GM19463 (cell line): ENCODE measurements at regions not wholly inside any gene's neighbourhood (a gene's known extent, or its start where the extent isn't known, plus 50 kb on each side); places are given as distances from the start of the nearest gene placed in this dataset.

Experiments
- ATAC-seq: cut with Tn5 transposase; IDR thresholded peaks from one replicate; pipeline ENCODE4 v1.9.1; 2021; ENCODE audit warnings: mild to moderate bottlenecking, moderate library complexity; ENCODE audit not compliant: unreplicated experiment

DNA sequence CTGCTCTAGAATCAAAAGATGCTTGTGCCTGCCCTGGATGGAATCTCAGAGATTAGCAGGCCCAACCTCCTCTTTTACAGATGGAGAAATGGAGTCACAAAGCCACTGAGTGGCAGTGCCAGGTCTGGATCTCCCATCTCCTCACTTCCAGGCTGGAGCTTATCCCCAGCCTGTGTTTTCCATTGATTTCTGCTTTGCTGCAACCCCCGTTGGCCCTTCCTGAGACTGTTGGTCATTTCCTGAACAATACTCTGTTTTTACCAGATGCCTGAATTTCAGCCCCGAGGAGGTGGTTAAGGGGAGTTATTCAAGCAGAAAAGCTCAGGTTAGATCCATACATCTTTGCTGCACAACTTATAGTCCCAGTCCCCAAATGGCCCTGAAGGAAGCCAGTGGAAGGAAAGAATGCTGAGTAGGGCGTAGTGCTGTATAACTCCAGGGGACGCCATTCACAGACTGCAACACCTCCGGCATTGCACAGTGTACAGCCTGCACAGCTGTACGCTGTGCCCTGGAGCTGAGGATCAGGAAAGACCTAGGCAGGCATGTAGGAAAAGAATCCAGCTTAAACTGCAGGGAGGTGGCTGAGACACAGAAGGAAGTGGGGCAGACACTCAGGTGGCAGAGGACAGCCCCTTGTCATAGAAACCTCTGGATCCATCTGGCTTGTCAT, 77.5 kb downstream of the RPLP1 start:
- ATAC-seq, result no peak

GRCh38 chr15:69530991-69531664, 78.5 kb downstream of the RPLP1 start:
- no peak for ATAC-seq

DNA sequence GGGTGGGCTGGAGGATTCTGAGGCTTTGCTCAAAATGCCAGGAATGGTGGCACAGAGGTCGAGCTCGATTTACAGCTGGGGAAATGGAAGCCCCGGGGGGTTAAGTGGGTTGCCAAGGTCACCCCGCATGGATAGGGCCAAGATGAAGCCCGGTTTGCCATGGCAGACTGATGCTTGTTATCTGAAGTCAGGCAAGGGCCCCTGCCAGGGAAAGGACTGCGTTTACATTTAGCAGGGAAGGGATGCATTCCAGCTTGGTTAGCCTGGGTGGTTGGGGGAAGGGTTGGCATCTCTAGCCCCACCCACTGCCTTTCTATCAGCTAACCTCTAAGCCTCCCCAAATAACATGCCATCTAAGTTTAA, 79.0 kb downstream of the RPLP1 start:
- no peak for ATAC-seq

DNA sequence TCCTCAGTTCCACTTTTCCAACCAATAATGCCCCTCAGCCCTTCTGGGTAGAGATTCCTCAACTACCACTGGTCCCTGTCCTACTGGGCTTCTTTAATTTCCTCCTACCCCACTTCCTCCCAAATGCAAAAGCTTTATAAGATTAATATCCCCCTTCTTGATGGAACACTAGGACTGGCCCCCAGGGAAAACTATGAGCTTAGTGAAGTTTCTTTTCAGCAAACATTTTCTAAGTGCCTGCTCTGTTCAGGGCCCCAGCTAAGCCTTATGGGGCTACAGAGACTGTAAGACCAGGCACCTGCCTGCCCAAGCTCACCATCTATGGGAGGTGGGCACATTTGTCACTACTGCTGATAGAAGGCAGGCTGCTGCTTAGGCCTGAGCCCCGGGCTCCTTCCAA, 79.4 kb downstream of the RPLP1 start:
- no peak for ATAC-seq

- no peak for ATAC-seq
Measured at GRCh38 chr15:69532856-69533255, 80.2 kb downstream of the RPLP1 start.

DNA sequence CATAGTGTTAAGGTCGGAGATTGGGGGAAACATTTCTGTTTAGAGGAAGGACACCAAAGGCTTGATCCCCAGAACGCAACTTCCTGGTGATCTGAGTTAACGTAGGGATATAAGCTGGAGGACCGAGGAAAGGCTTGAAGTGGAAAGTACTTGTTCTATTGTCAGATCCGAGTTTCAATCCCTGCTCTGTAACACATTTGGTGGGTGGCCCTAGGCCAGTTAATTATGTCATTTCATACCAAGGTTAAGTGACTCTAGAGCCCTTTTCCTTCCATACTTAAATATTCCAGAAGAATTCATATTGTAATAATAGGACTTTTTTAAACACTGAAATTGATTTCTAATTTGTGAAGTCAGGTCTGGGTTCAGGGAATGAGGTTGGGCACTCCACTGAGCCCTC, 80.9 kb downstream of the RPLP1 start:
- ATAC-seq, result no peak

DNA sequence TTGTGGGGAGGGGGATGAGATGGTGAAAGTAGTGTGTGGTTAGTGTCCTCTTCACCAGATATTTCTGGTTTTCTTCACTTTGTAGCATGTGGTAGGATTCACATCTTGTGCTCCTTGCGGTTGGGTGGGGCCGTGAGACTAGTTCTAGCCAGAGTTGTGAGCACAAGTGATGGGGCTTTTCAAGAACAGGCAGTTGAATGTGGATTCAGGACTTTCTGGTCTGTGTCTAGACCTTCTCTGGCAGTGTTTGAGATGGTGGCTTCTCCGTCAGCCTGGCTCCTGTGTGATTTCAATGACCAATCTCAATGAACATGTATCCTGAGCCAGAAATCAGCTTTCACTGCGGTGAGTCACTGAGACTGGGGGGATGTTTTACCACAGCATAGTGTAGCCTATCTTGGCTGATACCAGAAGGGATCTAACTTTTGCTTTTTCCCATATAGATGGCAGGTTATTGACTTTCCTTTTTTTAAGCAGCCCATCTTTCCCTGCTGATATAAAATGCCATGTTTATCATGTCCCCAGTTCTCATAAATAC, 82.6 kb downstream of the RPLP1 start:
- no peak for ATAC-seq

DNA sequence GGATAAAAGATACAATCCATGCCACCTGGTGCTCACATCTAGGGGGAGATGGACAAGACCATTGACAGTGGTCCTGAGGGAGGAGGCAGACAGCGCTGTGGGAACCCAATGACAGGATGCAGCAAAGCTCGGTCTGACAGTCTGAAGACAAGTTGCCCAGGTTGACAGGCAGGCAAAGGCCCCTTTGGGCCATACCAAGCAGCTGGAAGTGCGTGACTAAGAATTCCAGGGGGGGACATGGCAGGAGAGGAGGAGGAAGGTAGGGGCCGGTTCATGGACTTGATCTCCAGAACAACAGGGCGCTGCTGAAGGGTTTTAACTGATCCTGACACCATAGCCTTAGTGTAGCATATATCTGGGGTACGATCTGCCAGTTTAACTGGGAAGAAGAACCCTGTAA, 83.4 kb downstream of the RPLP1 start:
- ATAC-seq, result no peak

GRCh38 chr15:69536726-69537512, 84.3 kb downstream of the RPLP1 start:
- no peak for ATAC-seq

DNA sequence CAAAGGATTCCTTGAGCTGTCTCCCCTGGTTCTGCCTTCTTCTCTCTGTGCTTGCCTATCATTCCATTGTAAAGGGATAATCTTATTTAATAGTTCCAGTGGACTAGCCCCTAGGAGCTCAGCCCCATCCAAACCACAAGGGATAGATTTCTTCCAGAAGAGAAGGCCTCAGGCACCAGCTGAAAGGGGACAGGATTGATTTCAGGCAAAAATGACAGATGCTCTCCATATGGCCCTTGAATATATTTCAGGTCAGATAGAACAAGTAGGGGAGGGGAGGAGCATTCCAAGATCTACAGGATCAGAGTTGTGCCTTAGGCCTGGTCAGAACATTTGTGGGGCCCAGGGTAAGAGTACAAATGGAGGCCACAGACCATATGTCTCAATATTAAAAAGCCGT, 85.3 kb downstream of the RPLP1 start:
- ATAC-seq, result no peak

- ATAC-seq, result no peak
Measured at GRCh38 chr15:69538379-69538778, 85.8 kb downstream of the RPLP1 start.

- no peak for ATAC-seq
Measured at GRCh38 chr15:69539345-69539744, 86.7 kb downstream of the RPLP1 start.

- ATAC-seq, result no peak
Measured at GRCh38 chr15:69540622-69541021, 88.0 kb downstream of the RPLP1 start.

DNA sequence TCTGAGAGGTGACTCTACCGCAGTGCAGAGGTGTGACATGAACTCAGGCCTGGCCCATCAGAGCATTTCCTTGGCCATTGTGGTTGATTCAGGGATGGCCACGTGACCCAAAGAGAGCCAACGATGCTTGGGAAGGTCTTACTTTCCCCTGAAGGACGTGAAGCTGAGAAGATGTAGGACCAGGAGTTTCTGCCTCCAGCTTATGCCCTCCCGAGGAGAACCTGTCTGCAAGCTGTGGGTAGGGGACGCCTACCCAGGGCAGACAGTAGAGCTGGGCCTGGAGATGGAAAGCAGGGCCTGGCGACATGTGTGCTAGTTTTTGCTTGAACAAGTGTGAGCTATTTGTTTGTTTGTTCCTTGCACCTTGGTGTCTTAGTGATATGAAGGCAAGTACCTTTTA, 89.4 kb downstream of the RPLP1 start:
- no peak for ATAC-seq

DNA sequence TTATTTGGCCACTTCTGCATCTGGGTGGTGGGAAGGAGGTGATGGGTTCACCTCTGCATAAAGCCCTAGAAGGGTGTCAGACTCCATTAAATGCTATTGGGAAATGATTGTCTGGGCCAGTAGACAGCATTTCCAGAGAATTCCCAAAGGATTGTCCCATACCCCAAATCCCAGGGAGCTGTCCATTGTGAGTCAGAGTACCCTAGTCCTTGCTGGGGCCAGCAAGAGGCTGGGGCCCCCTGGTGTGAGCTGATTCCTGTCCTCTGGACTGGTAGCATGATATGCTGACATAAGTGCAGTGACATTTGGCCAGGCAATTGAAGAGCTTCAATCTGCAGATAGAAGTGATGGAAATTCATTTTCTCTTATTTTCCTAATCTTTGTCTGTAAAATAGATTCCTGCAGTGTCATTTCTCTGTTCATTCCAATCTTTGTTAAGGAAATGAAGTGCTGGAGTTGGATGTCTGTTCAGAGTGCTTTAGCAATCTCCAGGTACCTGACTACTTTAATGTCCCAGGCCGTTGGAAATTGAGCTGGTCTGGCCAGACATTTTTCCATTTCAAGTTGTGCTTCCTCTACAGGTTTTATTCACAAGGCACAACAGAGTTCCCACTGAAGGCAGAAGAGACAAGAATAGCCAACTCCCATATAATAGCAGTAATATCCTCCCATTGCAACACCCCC, 91.2 kb downstream of the RPLP1 start:
- ATAC-seq, result no peak

DNA sequence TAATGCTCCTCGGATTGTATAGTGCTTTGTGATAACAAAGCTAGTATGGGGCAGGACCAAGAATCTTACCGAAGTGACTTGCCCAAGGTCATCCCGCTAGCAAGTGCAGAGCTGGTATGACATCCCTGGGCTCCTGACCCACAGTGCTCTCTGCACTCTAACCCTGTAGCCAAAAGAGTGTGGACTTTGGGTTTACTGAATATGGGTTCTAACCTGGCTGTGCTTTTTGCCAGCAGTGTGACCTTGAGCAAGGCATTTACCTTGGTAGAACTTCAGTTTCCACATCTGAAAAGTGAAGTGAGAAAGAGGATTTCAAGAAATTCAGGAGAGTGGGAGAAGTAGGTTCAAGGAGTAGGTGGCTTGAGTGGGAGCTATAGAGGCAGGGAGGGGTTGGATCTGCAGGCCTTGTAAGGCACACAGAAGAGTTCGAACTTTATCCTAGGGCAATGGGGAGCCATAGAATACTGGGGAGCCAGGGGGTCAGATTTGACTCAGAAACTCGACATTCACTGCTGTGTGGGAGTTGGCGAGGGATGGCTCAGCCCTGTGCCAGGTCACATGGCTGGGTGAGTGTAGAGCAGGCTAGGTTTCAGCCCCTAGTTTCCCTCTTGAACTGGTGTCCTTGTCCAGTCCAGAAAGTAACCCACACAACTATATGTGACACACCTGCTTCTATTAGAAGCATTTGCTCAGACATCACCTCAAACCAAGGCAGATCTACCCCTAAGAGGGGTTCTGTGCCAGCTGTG, 91.9 kb downstream of the RPLP1 start:
- ATAC-seq, result no peak

DNA sequence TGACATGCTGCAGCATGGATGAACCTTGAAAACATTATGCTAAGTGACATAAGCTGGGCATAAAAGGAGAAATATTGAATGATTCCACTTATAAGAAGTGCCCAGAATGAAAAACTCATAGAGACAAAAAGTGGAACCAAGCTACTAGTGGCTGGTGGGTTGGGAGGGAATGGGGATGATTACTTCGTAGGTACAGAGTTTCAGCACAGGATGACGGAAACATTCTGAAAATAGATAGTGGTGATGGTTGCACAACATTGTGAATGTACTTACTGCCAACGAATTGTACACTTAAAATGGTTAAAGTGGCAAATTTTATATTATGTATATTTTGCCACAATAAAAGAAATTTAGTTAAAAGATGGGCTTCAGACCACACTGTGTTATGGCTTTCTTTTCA, 93.6 kb downstream of the RPLP1 start:
- no peak for ATAC-seq

- ATAC-seq, result no peak
Measured at GRCh38 chr15:69548395-69549180, 96.0 kb downstream of the RPLP1 start.

- ATAC-seq, result no peak
Measured at GRCh38 chr15:69551391-69552056, 98.9 kb downstream of the RPLP1 start.
